IMR-90 (cell line): ENCODE measurements at regions not wholly inside any gene's neighbourhood (a gene's known extent, or its start where the extent isn't known, plus 50 kb on each side); places are given as distances from the start of the nearest gene placed in this dataset.

Experiments used
- POLR2A ChIP-seq: IDR thresholded peaks from 2 replicates; pipeline ENCODE4 v1.6.1; 2012; ENCODE audit warnings: mild to moderate bottlenecking, low read depth, low read length
- TF ChIP-seq, protein P1 (sequence below): conservative IDR thresholded peaks from 2 replicates; pipeline ENCODE4 v1.5.1; 2012; ENCODE audit warnings: mild to moderate bottlenecking, low read depth, low read length, improper control_type of control experiment

DNA sequence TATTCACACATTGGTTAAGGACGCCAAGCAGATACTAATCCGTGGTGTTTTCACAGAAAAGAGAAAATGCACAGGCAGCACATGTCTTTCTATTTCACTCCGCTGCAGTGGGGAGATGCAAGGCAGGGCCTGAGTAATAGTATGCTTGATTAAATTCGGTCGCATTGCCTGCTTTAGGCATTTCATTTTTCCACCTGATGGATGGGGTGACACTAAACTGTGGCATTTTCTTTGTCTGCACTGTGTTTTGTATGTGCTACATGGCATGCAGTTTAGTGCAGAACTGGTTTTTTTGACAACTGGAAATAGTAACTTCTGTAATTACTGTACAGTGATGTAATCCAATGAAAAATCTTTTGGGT lies 94.9 kb downstream of the SLC17A6 start:
- TF ChIP-seq, protein P1, sequence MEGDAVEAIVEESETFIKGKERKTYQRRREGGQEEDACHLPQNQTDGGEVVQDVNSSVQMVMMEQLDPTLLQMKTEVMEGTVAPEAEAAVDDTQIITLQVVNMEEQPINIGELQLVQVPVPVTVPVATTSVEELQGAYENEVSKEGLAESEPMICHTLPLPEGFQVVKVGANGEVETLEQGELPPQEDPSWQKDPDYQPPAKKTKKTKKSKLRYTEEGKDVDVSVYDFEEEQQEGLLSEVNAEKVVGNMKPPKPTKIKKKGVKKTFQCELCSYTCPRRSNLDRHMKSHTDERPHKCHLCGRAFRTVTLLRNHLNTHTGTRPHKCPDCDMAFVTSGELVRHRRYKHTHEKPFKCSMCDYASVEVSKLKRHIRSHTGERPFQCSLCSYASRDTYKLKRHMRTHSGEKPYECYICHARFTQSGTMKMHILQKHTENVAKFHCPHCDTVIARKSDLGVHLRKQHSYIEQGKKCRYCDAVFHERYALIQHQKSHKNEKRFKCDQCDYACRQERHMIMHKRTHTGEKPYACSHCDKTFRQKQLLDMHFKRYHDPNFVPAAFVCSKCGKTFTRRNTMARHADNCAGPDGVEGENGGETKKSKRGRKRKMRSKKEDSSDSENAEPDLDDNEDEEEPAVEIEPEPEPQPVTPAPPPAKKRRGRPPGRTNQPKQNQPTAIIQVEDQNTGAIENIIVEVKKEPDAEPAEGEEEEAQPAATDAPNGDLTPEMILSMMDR, result no peak
- TF ChIP-seq POLR2A, result no peak
